ENCODE measurements at regions not wholly inside any gene's neighbourhood (a gene's known extent, or its start where the extent isn't known, plus 50 kb on each side); places are given as distances from the start of the nearest gene placed in this dataset.

DNA sequence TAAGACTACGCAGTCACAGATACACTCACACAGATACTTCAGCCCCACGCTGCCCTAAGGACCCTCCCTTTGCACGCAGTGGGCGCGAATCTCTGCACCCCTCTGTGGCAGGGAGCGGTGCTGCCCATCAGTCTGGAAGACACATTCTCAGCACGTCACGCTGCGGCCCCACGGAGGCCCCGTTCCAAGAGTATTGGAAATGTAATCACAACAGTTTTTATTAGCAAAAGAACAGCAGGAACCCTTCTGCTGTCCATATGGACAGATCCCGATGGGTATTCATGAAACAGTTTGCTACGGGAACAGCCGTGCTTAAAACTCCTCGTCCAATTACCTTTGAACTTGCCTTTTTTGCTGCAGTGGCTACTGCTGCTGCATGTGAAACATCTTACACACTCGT lies 131.0 kb downstream of the RPS24 start:
- no peak for DNase-seq

DNA sequence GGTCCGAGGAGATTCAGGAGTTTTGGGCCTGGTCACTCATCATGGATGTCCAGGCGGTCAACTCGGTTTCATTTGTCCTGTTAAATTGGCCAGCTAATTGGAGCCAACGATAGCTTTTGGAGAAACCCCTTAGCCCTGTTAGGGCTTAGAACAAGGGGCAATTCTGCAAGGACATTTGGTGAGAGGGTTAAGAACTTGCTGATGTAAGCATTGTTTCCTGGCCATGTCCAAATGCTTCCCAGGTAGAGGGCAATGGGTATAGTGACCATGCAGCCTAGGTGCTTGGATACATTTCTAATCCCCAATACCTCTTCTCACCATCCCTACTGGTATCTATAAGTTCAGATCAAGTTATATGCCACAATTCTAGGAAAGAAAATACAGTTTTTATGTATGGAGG lies 131.5 kb downstream of the RPS24 start:
- no peak for DNase-seq

DNA sequence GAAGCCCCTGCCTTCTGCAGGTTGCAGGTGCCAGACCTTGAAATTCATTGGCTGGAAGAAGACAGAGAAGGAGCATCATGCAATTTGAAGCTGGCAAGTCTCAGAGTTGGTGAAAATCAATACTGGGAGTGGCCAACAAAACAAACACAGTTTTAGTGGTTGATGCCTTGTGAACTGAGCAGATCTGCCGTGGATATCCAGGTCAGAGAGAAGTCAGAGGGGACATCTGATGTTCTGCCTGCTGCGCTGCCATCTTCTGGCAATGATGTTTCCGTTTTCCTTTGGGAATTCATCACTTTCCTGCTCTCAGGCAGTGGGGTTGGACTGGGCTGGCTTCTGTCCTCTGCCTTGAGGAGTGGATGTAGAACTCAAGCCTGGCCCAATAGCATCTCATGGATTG lies 132.0 kb downstream of the RPS24 start:
- DNase-seq: no peak

DNA sequence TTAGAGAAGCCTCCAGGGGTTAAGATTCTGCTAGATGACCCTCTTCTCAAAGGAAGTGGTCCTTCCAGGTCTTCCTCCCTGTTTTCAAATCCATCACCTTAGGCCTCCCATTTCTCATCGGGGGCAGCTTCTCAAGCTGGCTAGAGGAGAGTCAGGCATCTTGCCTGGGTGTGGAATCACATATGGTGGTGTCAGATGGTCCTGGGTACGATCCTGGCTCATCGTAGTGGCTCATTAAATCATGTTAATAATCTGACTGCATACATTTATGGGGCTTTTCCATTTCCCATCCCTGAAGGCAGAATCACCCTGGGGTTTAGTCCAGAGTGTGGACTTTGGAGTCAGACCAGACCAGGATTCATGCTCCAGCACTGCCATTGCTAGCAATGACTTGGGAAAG lies 132.6 kb downstream of the RPS24 start:
- no peak for DNase-seq

DNA sequence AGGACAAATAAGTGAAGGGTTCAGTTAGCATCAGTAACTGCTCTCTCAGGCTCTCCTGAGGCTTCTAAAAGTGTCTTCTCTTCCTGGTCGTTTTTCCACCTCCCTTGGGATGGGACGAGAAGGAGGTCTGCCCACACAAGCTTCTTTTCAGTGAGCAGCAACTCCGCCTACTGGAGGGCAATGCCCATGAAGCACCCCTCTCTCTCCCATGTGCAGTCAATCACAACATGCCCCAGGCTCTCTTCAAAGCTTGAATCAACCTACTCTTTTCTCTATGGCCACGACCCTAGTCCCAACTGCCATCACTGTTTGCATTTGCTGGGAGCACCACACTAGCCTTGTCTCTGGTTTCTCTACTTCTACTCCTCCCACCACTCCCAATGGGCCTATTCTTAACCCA lies 135.6 kb downstream of the RPS24 start:
- no peak for DNase-seq

DNA sequence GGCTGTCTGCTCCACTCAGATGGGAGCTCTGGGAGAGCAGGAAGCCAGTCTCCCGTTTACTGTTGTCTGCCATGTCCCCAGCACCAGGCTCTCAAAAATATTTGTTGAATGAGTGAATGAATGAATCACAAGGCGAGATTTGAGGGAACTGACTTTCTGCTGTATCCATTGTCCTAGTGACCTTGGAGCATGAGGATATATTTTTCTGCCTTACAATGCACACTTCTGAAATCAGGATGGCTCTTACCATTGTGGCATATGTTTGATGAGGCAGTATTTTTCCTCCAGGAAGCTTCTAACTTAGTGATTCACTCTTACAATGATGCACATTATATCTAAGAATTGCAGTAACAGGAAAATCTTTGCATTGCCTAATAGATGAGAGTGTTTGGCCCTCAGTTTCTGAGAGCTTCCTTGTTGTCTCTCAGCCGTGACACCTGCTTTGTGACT lies 136.4 kb downstream of the RPS24 start:
- DNase-seq: no peak

DNA sequence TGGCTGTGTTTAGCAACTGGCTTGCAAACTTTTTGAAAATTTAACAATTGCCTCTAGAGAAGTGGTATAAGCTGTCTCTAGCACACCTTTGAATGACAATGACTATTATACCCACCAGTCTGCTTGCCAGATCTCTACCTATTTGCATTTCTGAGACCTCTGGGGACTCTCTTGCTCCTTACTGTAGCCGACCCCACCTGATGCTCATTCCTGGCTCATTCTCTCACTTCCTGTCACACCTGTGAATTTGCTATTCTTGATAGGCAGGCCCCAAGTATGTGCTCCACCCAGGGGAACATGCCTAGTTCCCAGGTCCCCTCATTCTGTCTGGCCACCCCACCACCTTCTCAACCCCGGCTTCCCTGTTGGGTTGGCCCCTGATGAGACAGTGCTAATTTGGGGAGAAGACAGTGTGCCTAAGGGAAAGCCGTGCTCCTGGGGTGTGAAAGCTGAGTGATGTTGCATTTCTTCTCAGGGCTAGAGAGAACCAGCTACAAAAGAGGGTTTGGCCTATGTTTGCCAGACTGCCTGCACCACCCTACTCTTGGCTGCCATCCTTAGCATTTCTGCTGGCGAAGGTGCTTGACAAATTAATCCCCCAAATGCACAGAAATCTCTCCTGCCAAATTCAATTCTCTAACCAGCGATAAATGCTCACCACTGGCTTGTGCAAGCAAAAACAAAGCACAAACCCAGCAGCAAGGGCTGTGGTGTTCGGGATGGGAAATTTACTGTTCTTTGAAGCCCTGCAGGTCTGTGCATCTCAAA lies 138.2 kb downstream of the RPS24 start:
- no peak for DNase-seq

DNA sequence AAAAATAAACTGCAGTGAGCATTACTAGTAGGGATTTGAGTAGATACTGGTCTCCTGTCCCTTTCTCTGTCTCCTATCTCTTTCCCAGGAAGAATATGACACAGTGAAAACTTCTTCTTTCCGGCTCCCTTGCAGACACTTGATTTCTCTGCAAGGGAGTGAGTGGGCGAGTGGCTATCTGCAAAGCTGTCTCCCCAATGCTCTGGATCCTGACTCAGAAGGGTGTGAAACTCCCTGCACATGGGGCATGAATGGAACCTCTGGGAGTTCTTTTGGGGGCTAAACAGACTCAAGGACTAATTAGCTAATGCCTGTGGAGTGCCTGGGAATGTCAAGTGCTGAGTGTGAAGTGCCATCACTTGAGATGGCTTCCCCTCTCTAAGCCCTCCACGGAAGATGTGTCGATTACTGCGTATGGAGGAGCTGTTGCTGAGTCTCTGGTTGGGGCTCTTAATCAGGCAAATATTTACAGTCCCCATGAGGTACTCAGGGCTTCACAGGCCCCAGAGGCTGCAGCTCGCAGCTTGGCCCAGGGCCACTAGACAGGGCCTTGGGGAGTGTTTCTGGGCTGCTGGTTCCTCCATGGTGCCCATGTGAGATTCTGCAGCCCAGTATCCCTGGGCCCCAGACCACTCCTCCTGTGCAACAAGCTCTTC lies 139.8 kb downstream of the RPS24 start:
- no peak for DNase-seq

DNA sequence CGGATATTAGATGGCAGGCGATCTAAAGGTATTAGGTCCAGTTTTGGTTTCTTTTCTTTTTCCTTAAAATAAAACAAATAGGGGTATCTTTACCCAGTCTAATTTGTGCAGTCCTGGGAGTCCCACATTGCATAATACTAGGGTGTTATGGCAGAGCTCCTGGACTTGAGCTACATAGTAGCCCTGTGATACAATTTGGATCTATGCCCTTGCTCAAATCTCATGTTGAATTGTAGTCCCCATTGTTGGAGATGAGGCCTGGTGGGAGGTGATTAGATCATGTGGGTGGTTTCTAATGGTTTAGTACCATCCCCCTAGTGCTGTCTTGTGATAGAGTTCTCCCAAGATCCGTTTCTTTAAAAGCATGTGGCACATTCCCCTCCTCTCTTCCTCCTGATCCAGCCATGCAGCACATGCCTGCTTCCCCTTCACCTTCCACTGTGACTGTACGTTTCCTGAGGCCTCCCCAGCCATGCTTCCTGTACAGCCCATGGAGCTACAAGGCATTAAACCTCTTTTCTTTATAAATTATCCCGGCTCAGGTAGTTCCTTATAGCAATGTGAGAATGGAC lies 141.9 kb downstream of the RPS24 start:
- DNase-seq: no peak

DNA sequence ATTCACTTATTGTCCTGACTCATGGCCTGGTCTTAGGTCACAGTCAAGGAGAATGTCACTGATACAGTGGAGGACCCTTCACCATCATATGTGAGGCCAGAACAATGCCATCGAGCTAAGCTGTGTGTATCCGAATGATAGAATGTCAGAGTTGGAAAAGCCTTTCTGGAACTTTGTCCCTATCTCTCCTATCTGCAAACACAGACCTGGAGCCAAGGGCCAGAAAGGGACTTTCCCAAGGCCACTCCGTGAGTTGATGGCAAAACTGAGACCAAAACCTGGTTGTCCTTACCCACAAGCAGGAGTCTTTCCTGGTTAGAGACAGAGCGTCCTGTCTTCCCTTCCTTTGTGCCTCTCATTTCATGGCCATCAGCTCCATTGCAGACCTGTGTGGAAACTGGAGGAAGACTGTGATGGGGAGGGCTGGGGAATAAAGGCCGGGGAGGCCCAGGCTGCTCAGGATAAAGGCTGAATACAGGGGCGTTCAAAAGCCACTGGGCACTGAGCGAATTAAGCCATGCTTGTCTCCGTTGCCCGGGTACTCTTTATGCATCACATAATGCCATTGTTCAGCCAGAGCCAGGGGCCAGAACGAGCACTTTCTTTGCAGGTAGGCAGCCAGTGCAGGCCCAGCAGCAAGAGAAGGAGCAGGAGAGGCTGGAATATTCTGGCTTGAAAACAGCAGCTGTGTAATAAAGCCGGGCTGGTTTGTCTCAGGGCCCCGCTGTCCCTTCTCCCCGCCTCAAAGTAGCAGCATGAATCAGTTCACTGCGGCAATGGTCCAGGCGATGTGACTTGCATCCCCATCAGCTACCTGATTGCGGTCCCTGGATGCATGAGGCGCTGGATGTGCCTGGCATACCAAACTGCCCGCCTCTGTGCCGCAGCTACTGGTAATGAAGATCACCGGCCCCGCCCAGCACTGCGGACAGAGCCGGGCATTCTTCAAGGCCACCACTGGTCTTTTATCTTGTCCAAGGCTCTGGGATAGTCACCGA lies 143.0 kb downstream of the RPS24 start:
- DNase-seq: no peak

DNA sequence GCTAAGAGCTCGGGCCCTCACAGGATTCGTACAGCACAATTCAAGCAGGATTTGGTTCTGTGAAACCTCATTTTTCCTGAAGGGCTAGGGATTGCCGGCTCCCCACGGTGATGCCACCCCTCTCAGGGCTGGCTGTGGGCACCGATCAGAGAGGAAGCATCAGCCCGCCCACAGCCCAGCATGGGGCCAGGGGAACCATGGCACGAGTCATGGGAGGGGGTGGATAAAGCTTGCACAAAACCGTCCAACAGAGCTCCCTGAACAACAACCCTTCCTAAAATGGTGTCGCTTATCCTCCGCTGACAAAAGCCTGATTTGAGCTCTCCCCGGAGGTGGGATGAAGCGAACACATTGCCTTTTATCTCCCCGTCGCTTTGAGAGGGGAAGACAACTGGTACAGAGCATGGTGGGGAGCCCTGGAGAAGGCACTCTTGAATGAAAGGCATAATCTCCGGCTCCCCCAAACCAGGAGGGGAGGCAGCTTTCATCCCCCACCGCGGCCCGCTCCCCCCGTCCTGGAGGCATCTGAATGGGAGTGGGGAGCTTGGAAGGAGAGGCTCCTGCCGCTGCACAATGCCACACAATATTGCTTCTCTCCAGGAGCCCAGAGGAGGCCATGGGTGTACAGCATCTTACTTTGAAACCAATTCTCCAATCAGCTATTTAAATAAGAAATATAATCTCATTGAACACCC lies 144.0 kb downstream of the RPS24 start:
- no peak for DNase-seq

DNA sequence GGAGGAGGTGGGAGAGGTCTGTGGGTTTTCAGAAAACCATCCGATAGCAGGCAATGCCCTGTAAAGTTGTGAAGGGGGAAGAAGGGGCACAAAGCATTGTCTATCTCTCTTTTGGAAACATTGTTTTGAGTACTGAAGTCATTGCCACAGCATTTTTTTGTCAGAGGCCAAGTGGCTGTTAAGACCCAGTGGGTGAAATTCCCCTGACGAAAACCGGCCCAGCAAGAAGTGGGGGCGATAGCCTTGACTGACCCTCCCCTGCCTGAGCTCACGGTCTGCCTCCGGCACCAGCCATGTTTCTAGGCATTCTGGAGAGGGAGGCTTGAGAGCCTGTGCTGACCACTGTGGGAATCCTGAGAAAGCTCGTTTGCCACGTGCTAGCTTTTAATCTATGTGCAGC lies 144.7 kb downstream of the RPS24 start:
- no peak for DNase-seq

DNA sequence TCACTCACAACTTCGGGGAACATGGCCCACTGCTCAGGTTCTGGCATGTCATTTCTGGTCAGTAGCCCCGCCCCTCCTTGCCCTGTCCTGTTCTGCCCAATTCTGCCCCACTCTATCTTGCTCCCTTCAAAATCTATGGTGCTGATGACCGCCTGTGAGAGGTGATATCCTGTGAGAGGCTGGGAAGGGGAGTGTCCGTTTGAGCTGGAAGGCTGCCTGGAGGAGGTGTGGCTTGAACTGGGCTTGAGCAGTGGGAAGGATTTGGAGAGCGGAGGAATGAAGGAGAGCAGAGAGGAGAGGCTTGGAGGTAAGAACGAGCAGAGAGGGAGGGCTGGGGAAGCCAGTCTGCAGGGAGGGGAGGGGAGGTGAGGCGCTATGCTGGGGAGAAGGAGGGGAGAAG lies 145.3 kb downstream of the RPS24 start:
- DNase-seq: no peak

DNA sequence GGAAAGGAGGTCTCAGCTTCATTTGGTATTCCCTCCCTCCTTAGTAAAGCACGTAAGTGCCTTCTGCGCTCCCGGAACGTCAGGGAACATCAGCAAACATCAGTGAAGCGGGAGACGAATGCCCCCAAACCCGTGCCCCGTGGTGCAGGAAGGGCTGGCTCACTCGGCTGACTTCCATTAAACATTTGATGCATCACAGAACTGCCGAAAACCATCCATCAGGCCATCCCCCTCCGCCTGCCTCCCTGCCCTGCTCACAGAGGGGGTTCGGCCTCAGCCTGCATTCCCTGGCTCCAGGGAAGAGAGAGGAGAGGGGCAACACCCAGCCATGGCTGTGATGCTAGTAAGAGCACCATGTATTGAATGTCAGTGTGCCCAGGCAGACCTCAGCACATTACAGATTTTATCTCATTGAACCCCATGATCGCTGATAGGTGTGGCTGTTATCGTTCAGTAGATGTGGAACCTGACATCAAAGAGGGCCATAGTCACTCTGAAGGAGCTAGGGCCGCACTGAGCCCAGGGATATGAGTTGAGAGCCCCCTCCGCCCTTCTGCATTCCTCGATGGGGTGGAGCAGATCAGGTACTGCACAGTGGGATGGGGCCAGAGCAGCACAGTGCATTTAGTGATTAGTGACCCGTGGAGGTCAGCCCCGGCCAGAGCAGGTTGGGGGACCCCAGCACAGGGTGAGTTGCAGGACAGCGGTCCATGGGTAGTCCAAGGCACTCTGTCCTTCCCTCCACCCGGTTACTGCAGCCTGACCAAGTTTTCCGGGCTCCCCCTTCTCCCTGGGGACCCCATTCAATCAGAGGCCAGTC lies 146.4 kb downstream of the RPS24 start:
- no peak for DNase-seq

DNA sequence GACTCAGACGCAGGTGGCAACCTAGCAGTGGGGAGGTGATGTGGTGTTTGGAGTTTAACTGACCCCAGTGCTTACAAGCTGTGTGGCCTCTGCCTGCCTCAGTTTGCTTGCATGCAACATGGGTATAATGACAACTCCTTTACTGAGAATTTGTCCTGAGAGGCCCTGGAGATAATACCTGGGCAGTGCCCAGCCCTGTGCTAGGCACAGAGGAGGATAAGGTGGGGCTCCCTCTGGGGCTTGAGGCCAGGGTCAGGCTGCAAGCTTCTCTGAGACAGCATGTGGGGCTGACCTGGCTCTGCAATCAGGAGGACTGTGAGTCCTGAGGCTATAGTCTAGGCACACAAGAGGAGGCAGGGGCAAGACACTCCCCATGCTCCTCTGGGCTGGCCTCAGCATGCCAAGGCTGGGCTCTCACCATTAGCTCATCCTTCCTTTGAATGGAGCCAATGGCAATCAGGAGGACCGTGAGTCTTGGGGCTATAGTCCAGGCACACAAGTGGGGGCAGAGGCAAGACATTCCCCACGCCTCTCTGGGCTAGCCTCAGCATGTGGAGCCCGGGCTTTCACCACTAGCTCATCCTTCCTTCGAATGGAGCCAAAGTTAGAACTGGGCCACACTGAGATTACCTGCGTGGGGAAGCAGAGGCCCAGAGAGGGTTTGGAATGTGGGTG lies 147.9 kb downstream of the RPS24 start:
- no peak for DNase-seq

DNA sequence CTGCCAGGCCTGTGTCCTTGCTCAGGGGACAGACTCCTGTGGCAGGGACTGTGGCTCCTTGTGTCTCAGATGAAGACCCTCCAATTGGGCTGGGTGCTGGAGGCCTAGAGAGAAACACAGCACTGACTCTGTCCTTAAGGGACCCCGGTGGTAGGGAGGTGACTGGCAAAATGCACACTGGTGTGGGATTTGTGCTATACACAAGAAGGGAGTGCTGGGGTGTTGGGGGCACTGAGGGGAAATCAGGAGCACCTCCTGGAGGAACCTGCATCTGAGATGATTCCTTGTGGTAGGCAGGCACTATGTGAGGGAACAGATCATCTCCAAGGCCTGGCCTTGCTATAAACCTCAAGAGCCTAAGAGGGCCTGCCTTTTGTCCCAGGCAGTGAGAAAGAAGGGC lies 149.2 kb downstream of the RPS24 start:
- no peak for DNase-seq

DNA sequence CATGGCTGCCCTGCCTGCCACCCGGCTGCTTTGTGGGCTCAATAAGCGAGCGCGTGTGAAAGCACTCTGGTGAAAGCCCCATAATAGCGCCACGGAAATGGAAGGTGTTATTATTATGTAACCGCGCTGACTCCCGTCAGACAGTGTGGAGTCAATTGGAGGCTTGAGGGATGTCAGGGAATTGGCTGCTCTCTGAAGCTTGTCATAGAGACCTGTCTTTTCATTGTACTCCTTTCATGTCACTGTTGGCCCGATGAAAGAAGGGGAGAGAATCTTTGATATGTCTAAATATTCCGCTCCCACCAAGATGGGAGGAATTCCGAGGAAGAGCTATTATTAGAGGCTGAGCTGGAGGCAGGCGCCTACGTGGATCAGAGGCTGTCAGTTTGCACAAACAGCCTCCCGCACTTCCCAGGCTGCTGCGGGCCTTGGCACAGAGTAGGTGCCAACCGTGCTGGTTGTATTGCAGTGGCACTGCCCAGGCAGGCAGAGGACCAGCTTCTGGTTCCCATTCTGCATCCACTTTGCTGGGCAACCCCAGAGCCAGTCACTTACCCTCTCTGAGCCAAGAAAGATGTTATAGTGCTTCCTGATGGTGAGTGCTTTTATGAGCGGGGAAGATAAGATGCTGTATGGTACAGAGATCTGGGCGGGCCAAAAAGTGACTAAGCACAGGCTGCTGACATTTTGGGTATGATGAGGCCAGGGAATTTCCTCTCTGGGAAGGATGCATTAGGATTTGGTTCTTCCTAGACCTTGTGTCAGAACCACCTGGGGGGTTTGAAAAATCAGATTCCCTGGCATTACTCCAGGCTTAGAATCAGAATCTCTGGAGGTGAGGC lies 151.4 kb downstream of the RPS24 start:
- no peak for DNase-seq

DNA sequence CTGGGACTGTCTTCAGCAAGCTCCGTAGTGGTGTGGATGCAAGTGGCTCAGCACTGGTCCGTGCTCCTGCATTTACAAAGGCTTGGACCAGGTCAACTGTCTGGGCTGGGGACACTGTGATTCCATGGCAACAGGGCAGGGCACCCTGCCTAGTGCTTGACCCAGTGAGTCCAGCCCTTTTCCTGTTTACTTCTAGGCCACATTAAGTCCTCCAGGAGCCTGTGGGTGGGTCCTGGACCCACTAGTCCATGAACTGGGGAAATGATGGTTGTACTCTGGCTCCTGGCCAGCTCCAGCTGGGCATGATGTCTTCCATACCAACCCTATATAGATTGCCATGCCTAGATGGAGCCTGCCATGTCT lies 152.0 kb downstream of the RPS24 start:
- no peak for DNase-seq

DNA sequence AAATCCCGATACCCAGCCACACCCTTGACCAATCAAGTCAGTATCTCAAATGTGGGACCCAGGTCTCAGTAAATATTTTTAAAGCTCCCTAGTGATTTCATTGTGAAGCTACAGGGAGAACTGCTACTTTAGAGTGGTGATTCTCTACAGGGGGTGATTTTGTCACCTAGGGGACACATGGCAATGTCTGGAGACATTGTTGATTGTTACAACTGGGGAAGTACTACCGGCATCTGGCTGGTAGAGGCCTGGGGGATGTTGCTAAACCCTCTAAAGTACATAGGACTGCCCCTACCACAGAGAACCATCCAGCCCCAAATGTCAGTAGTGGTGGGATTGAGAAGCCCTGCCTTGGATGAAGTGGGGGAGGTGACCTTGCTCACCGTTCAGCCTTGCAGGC lies 152.9 kb downstream of the RPS24 start:
- DNase-seq: no peak

DNA sequence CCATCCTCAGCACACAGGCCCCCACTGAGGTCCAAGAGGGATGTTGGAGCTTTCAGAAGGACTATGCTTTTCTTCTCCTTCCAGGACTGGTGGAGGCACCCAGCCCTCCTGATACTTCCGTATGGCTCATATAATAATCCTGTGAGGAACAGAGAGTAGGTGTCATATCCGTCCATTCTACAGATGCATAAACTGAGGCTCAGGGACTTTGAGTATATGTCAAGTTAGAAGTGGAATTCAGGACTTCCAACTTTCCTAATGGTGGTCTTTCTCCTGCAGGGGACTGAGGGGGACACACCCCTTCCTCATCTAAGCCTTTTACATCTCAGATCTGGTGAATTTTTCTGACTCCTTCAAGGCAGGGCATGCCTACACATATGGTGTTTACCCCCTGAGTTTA lies 153.7 kb downstream of the RPS24 start:
- no peak for DNase-seq
